GM12801 (cell line): ENCODE measurements at regions not wholly inside any gene's neighbourhood (a gene's known extent, or its start where the extent isn't known, plus 50 kb on each side); places are given as distances from the start of the nearest gene placed in this dataset.

Source experiments
- CTCF ChIP-seq: IDR thresholded peaks from one replicate; pipeline ENCODE4 v1.5.1; 2011; ENCODE audit warnings: control low read depth; ENCODE audit not compliant: insufficient read length; ENCODE audit errors: extremely low read depth

- TF ChIP-seq CTCF: no peak
Observed at GRCh38 chr4:104811727-104812126, 317.0 kb upstream of the CXXC4 start.

- TF ChIP-seq CTCF: no peak
Observed at GRCh38 chr4:104815665-104816064, 321.0 kb upstream of the CXXC4 start.

GRCh38 chr4:104818579-104818978 lies 323.9 kb upstream of the CXXC4 start:
- TF ChIP-seq CTCF: no peak

- TF ChIP-seq CTCF: no peak
Observed at GRCh38 chr4:104826171-104826570, 320.5 kb upstream of the TET2 start.

- no peak for TF ChIP-seq CTCF
Observed at GRCh38 chr4:104829761-104830160, 316.9 kb upstream of the TET2 start.

GRCh38 chr4:104848597-104849225 lies 298.0 kb upstream of the TET2 start:
- no peak for TF ChIP-seq CTCF

- no peak for TF ChIP-seq CTCF
Observed at GRCh38 chr4:104859601-104860237, 287.0 kb upstream of the TET2 start.
